Omental fat pad (tissue), 3 donors: ENCODE measurements at regions not wholly inside any gene's neighbourhood (a gene's known extent, or its start where the extent isn't known, plus 50 kb on each side); places are given as distances from the start of the nearest gene placed in this dataset.
"Not testable (repeated sequence)": the region's sequence is repeated elsewhere in the genome, so short reads cannot be mapped to it uniquely, and the experiment has no call there.

Experiments
- ATAC-seq: fragments of 150-250 bp; one replicate; pipeline ENCODE4 v1.9.1; 2016; ENCODE audit warnings: mild to moderate bottlenecking, moderate library complexity; ENCODE audit not compliant: low FRiP score
- DNase-seq: peaks from one replicate; pipeline ENCODE4 v3.0.0-alpha.2; 2019; ENCODE audit warnings: low spot score
- TF ChIP-seq, protein P1 (sequence below), 3 donors: fragments of 450-650 bp; IDR thresholded peaks; one replicate each; pipeline ENCODE4 v1.5.1; 2016 to 2017; ENCODE audit warnings: antibody characterized with exemption in 3 of 3, mild to moderate bottlenecking in 3 of 3, moderate library complexity in 2 of 3

DNA sequence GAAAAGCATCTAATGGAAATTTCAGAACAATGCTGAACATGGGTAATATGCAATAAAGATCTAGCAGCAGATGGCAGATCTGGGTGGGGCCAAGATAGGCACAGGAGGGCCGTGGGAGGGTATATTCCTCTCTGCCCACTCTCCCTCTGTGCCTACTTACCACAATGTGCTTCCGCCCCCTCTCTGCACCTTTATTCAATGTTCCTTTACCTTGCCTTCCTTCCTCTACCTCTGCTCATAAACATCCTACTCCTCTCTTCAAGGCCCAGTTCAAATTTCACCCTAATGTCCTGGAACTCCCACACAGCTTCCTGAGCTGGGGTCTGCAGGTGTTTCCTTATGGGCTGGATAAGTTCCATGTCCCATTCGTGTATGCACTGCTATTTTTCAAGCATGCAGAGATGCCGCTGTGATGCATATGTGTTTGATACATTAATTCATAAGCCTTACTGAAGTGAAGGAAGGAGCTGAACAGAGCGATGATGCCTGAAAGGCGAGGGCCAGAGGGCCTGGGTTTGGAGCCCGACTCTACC lies 65.6 kb upstream of the EDEM3 start:
- ATAC-seq (no peak), DNase-seq (no peak)
- TF ChIP-seq, protein P1, sequence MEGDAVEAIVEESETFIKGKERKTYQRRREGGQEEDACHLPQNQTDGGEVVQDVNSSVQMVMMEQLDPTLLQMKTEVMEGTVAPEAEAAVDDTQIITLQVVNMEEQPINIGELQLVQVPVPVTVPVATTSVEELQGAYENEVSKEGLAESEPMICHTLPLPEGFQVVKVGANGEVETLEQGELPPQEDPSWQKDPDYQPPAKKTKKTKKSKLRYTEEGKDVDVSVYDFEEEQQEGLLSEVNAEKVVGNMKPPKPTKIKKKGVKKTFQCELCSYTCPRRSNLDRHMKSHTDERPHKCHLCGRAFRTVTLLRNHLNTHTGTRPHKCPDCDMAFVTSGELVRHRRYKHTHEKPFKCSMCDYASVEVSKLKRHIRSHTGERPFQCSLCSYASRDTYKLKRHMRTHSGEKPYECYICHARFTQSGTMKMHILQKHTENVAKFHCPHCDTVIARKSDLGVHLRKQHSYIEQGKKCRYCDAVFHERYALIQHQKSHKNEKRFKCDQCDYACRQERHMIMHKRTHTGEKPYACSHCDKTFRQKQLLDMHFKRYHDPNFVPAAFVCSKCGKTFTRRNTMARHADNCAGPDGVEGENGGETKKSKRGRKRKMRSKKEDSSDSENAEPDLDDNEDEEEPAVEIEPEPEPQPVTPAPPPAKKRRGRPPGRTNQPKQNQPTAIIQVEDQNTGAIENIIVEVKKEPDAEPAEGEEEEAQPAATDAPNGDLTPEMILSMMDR (IDR thresholded peaks at IDR 0.05): no peak

DNA sequence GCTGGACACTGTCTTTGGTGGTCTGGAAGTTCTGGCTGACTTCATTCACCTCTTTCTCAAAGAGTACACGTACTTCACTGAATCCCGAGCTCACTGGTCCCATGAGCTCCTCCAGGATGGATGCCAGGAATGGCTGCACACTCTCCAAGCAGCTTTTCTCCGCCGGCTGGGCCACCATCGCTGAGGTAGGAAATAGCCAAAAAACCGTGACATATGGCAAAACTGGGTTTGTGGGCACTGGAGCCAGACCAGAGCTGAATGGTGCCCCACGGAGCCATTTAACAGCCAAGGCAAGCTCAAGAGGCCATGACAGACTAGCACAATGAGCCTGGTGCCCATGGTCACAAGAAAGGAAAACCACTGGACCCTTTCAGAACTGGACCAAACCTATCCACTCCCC lies 64.0 kb upstream of the EDEM3 start:
- TF ChIP-seq, protein P1 (IDR thresholded peaks at IDR 0.05): no peak
- ATAC-seq (no peak), DNase-seq (no peak)

DNA sequence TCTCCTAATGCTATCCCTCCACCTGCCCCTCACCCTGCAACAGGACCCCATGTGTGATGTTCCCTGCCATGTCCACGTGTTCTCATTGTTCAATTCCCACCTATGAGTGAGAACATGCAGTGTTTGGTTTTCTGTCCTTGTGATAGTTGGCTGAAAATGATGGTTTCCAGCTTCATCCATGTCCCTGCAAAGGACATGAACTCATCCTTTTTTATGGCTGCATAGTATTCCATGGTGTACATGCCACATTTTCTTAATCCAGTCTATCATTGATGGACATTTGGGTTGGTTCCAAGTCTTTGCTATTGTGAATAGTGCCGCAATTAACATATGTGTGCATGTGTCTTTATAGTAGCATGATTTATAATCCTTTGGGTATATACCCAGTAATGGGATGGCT lies 62.3 kb upstream of the EDEM3 start:
- DNase-seq, ATAC-seq: not testable (repeated sequence)

DNA sequence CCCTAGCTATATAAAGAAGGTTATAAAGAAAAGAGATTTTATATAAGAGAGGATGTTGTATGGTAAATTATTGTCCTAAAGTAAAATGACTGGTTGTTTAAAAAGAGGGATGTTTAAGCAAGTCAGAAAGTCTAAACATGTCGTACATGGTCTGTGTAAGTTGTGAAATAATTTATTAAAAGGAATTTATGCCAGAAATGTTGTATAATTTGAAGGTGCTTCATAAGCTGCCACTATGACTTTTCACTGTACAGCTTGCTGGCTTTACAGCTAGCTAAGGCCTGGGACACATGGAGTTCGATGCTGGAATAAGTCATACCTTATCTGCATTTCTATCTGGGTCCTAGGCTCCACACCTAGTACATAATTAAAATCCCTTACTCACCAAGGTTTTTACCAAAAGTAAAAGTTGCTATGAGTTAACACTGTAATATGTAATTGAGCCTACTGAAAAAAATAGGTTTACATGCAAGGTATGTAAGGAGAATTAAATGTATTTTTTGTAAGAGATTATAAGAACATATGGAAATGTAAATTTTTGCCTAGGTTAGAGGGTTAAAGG lies 59.0 kb upstream of the EDEM3 start:
- ATAC-seq: no peak
- no peak for DNase-seq
- TF ChIP-seq, protein P1 (IDR thresholded peaks at IDR 0.05): no peak

DNA sequence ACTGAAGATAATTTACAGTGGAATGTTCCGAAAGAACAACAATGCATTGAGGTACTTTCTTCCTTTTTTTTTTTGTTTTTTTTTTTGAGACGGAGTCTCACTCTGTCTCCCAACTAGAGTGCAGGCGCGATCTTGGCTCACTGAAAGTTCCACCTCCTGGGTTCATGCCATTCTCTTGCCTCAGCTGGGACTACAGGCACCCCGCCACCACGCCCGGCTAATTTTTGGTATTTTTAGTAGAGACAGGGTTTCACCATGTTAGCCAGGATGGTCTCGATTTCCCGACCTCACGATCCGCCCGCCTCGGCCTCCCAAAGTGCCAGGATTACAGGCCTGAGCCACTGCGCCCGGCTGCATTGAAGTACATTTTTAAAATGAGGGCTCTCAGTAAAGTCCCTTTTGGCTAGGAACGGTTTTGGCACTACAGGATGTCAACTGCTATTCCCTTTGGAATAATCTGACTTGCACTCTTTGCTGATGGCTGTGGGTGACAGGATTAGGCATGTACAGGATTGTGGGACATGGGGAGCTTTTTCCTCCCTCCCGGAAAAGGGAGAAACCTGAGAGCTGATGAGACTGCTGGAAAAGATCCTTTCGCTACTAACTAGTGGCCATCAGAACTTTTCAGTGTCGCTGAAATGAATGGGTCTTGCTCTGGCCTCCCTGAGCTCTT lies 56.9 kb upstream of the EDEM3 start:
- DNase-seq: no peak
- no peak for ATAC-seq
- TF ChIP-seq, protein P1 (IDR thresholded peaks at IDR 0.05): no peak

DNA sequence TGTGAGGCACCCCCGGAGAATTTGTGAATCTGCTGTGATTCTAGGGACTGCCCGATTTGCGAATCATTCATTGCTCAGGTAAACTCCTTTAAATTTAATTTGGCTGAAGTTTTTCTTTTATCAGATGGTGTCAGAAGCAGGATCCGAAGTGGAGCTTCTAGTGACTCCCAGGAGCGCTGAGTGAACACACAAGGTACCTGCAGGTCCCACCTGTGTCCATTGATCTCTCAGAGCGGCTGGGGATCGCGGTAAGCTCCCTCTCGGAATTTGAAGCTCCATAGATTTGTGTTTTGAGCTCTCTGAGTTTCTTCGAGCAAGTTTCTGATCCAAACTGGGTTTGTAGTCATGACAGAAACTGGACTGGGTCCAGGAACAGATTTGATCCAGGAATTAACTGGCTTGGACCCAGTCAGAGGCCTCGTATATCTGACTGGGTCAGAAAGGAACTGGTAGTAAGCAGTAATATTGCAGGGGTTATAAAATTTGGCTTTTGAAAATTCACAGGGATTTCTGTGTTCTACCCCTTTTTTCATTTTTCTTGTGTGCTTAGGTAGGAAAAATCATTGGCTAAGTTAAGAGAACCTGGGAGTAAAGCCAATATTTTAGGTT lies 56.2 kb upstream of the EDEM3 start:
- no peak for ATAC-seq
- TF ChIP-seq, protein P1 (IDR thresholded peaks at IDR 0.05): no peak
- no peak for DNase-seq

DNA sequence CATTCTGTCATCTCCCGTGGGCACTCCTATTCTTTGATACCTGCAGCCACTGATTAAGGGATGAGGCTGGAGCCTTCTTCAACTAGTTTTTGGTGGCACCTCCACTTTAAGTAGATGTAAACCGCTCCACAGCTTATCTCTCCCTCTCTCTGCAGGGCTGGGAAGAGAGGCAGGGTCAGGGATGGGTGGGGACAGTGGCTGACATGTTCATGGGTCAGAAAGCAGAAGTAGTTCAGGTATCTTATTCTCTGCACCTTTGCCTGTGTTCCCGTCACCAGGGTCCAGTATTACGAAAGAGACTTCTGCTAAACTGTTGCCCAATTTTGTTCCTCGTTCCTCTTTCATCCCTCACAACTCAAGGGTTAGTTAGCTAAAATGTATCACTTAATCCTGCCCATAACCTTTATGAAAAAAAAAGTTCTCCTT lies 51.7 kb upstream of the EDEM3 start:
- TF ChIP-seq, protein P1 (IDR thresholded peaks at IDR 0.05): no peak
- DNase-seq: no peak
- ATAC-seq: no peak
